GM19328 (cell line): ENCODE measurements at regions not wholly inside any gene's neighbourhood (a gene's known extent, or its start where the extent isn't known, plus 50 kb on each side); places are given as distances from the start of the nearest gene placed in this dataset.
"Not testable (repeated sequence)": the region's sequence is repeated elsewhere in the genome, so short reads cannot be mapped to it uniquely, and the experiment has no call there.

Experiments used
- ATAC-seq: cut with Tn5 transposase; IDR thresholded peaks from one replicate; pipeline ENCODE4 v1.9.1; 2021; ENCODE audit warnings: mild to moderate bottlenecking, moderate library complexity; ENCODE audit not compliant: unreplicated experiment

DNA sequence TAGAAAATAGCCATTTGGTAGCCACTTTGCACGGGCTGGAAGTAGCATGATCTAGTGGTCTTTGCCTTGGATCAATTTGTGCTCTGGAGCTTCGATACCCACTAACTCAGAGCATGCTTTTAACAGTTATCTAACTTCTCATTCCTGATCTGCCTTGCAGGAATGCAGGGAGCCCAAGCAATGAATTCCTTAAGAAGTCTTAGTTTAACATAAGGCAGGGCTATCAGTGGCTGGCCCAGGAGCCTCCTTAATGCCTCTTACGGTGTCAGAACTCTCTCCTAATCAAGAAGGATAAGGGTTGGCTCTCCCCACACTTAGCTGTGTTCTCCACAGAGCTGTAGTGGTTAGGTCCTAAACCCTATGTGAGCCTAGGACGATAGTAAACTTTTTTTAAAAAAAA lies 95.8 kb upstream of the TBCA start:
- ATAC-seq = no peak

GRCh38 chr5:77871016-77871415 lies 94.9 kb upstream of the TBCA start:
- ATAC-seq = no peak

- ATAC-seq = no peak
Measured at GRCh38 chr5:77869116-77869798, 93.1 kb upstream of the TBCA start.

GRCh38 chr5:77867914-77868313 lies 91.8 kb upstream of the TBCA start:
- ATAC-seq = no peak

- no peak for ATAC-seq
Measured at GRCh38 chr5:77867194-77867691, 91.1 kb upstream of the TBCA start.

DNA sequence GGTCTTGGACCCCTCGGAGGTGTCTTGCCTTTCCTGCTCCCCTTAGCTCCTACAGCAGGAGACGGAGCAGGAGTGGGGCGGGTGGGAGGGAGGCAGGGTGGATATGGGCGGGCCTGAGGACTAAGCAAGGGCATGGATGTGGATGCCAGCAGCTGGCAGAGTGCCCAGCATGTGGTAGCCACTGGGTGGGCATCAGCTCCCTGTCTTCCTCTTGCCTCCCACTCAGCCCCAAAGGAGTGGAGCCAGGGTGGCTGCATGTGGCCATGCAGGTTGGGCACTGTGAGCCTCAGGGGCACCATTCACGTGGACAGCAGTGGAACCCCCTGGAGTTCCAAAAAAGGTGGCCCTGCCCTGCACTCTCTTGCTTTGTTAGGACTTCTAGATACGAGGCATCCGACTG lies 90.1 kb upstream of the TBCA start:
- ATAC-seq = no peak

GRCh38 chr5:77864997-77865396 lies 88.9 kb upstream of the TBCA start:
- ATAC-seq = no peak

DNA sequence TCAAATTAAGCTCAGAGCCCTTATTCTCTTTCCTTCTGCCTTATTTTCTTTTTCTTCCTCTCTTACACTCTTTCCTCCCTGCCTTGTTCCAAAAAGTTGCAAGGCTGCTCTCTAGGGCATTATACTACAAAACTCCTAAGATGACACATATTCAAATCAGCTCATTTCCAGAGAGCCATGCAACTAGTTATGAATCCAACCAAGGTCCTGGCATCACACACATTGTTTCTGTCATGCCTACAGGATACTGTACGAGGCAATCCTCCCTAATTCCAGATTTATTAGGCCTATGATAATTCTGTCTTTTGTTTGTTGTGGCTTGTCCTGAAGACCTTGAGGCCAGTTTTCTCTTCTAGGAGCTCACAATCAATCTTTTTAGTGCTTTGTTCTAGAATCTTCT lies 87.0 kb upstream of the TBCA start:
- ATAC-seq = no peak

DNA sequence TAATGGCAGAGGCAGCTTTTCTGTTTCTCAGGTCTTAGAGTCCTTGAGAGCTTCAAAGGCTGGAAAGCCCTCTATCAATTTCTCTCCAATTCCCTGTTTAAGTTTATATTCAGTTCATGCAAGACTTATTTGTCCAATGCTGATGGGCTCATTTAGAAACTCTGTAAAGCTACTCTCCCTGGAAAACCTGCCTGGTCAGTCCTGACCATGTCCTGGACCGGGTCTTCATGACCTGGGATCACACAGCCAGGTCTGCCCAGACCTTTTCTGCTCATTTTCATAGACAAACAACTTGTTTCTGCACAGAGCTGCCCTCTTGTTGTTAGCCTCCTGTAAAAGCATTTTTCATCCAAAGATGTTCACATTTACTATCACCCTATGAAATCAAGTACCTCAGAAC lies 85.4 kb upstream of the TBCA start:
- ATAC-seq = no peak

DNA sequence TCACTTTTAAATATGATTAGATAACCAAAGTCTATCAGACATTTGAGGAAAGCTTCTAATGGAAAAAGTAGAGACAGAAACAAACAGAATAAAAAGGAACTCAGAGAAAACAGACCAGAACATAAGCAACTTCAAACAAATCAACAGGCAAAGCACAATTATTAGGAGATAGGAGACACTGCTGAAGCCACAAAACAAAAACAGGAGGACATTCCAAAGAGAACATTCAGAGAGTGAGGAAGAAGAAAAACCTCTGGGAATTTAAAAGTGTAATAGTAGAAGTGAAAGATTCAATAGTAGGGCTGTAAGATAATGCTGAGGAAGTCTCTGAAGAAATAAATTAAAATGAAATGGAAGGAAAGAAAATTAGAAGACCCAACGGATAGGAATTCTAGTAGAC lies 83.2 kb upstream of the TBCA start:
- no peak for ATAC-seq

DNA sequence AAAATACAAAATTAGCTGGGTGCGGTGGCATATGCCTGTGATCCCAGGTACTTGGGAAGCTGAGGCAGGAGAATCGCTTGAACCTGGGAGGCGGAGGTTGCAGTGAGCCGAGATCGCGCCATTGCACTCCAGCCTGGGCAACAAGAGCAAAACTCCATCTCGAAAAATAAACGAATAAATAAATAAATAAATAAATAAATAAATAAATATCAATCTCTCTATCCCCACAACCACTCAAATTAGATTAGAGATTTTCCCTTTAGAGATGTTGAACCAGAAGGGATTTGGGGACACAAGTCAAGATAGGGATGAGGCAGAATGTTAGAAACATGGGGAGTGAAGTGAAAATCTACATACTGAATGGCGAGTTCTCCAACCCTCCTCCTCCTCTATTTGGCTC lies 82.5 kb upstream of the TBCA start:
- not testable (repeated sequence) for ATAC-seq

GRCh38 chr5:77855369-77855768 lies 79.2 kb upstream of the TBCA start:
- no peak for ATAC-seq

GRCh38 chr5:77853353-77853907 lies 77.3 kb upstream of the TBCA start:
- ATAC-seq = no peak

DNA sequence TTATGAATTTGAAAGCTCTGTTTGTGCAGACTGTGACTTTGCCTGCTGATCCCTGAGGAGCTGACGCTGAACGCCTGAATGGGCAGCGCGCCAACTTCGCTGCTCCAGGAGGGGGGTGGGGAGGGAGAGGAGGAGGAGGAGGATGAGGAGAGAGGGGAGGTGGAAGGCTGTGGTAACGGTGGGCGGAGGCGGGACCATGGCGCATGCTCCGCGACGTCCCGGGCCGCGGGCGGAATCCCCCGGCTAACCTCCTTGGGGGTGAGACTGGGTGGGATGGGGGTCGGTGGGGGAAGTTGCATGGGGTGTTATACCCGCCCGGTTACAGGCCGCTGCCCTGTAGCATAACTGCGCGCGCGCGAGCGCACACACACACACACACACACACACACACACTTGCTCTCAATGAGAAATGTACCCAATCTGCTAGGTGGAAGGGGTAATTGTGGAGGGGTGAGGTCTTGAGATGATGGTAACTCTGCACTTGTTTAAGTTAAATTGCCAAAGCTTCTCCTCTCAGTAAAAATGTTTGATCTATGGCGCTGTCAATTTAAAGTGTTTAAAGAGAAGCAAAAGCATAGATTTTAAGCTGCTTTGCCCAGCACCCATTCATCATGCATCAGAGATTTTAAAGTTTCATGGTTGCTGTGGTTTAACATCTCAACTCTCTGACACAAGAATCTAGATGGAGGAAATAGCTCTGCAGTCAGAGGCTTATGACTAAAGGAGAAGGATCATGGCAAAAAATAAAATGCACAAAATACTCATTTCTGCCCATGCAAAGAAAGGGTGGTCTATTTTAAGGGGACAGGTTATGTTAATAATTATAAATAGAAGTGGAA lies 76.6 kb upstream of the TBCA start:
- ATAC-seq = peak; percentile 46

- ATAC-seq = peak; percentile 4
Measured at GRCh38 chr5:77852068-77852513, 76.0 kb upstream of the TBCA start.

DNA sequence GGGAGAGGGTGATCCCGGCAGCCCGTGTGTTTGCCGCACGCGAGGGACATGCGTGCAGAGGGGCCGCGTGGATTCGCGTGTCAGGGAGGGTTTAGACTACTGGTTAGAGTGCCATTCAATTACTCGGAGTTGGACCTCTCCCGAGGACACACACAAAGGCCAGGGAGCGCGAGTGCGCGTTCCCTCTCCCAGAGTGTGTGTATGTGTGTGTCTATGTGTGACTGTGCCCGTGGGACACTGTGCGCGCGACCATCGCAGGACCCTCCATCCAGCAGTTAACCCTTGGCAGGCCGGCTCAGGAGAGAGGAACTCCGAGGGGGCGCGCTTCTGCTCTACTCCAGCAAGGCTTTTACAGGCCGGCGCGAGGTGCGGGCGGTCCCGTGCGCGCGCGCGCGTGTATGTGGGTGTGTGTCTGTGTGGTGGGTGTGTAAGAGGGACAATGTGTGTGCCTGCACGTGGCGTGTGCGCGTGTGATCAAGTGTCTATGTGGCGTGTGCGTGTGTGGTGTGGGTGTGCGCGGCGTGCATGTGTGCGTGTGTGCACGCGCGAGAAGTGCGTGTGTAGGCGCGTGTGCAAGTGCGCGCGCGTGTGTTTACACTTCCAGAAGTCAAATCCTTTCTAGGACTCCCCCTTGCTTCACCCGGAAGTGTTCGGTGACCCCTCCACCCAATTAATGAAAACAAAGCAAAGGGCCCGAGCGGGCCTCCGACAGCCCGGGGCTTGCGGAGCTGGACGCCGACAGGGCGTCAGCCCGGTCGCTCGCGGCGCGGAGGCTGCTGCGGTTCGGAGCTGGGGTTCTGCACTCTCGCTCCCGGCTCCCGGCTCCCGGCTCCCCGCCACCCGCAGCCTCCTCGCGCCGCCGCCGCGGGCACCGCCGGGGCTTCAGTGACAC lies 75.3 kb upstream of the TBCA start:
- ATAC-seq = no peak

- no peak for ATAC-seq
Measured at GRCh38 chr5:77850536-77851175, 74.5 kb upstream of the TBCA start.

- no peak for ATAC-seq
Measured at GRCh38 chr5:77849308-77849900, 73.3 kb upstream of the TBCA start.

DNA sequence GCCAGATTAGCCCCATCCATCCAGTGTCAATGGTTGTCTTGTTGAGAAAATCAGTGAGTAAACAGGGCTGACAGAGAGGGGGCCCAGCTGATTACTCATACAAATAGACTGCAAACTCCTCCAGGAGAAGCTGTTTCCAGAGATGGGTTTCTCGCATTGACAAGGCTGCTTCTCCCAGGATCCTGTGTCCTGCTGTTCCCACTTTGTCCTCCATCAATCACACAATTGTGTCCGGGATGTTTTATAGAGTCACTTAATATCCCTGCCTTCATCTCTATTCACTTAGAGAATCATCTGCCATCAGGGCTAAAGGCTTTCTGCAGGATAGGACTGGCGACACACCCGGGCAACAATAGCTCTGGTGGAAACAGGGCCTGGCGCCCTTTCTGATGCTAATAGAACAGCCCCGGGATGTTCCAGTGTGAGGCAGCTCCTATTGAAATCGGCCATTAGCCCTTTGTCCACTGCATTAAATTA lies 71.7 kb upstream of the TBCA start:
- ATAC-seq = no peak

GRCh38 chr5:77847129-77847460 lies 71.0 kb upstream of the TBCA start:
- ATAC-seq = no peak
